Ovary (tissue), 3 donors: ENCODE measurements at regions not wholly inside any gene's neighbourhood (a gene's known extent, or its start where the extent isn't known, plus 50 kb on each side); places are given as distances from the start of the nearest gene placed in this dataset.

Experiments used
- EP300 ChIP-seq: sonication (generic); formaldehyde crosslinking; IDR thresholded peaks from one replicate; pipeline ENCODE4 v1.6.1; 2017; ENCODE audit warnings: antibody characterized with exemption
- POLR2A ChIP-seq: fragments of 450-650 bp; IDR thresholded peaks from one replicate; pipeline ENCODE4 v1.6.1; 2017; ENCODE audit warnings: antibody characterized with exemption, mild to moderate bottlenecking, moderate library complexity
- TF ChIP-seq, protein P1 (sequence below), 3 donors: fragments of 450-650 bp in 2 of 3; fragments of 200-600 bp in 1 of 3; IDR thresholded peaks; one replicate each; pipeline versions ENCODE4 v1.5.1 to v1.8.0; 2016 to 2022; ENCODE audit warnings: antibody characterized with exemption in 3 of 3, mild to moderate bottlenecking in 1 of 3
- donor health status: DM: no; HTN: no; CAD: no.

DNA sequence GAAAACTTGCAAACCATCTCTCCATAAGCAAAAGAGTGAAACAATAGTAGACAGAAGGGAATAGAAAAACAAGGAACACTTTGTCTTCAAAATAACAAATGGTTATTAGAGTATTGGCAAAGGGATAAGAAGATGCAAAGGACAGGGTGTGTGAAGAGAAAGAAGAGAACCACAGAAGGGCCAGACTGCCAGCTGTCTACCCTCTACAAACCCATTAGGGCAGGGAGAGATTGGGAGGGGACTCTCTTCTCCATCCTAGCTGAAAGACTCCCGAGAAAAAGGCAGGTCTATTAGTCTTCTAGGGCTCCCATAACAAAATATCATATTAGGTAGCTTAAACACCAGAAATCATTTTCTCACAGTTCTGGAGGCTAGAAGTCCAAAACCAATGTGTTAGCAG lies 292.8 kb downstream of the PTBP2 start:
- TF ChIP-seq POLR2A (no peak), EP300 (no peak)
- TF ChIP-seq, protein P1, sequence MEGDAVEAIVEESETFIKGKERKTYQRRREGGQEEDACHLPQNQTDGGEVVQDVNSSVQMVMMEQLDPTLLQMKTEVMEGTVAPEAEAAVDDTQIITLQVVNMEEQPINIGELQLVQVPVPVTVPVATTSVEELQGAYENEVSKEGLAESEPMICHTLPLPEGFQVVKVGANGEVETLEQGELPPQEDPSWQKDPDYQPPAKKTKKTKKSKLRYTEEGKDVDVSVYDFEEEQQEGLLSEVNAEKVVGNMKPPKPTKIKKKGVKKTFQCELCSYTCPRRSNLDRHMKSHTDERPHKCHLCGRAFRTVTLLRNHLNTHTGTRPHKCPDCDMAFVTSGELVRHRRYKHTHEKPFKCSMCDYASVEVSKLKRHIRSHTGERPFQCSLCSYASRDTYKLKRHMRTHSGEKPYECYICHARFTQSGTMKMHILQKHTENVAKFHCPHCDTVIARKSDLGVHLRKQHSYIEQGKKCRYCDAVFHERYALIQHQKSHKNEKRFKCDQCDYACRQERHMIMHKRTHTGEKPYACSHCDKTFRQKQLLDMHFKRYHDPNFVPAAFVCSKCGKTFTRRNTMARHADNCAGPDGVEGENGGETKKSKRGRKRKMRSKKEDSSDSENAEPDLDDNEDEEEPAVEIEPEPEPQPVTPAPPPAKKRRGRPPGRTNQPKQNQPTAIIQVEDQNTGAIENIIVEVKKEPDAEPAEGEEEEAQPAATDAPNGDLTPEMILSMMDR (IDR thresholded peaks at IDR 0.05), result no peak
